HepG2 (cell line): ENCODE measurements at regions not wholly inside any gene's neighbourhood (a gene's known extent, or its start where the extent isn't known, plus 50 kb on each side); places are given as distances from the start of the nearest gene placed in this dataset.

ENCODE experiments used
- ATAC-seq: fragments of 200-7000 bp; cut with Tn5 transposase; 3 replicates; pipeline ENCODE4 v1.9.1; 2020; ENCODE audit warnings: mild to moderate bottlenecking, moderate library complexity
- BruUV-seq: library from RNA; stranded (reverse); fragments of 400-500 nt; replicated peaks from 2 replicates; lab custom pipeline; 2021; lab: Mats Ljungman, UMichigan
- CTCF ChIA-PET: fragments of 300-600 bp; formaldehyde crosslinking; extraction: SDS; loops from one replicate; lab custom pipeline; 2021; ENCODE audit warnings: low total read pairs, inconsistent platforms, low intra/inter-chr PET ratio; lab: Yijun Ruan, JAX
- POLR2A ChIA-PET: fragments of 350-600 bp; sonication (Branson Sonifier 250); formaldehyde crosslinking; loops from one replicate; lab custom pipeline; 2020; ENCODE audit warnings: antibody characterized with exemption, inconsistent platforms; lab: Yijun Ruan, JAX
- DNase-seq: peaks from one replicate; pipeline ENCODE4 v3.0.0-alpha.2; 2015; ENCODE audit warnings: low spot score
- FAIRE-seq: peaks from 3 replicates; lab custom pipeline; 2011; peaks lifted over from hg19 to GRCh38; lab: Jason Lieb, UNC
- H2AFZ ChIP-seq: one replicate; pipeline ENCODE4 v1.6.1; 2011; ENCODE audit warnings: low read length, inconsistent platforms
- H3K27ac ChIP-seq: fragments of 300-600 bp; 3 replicates; pipeline ENCODE4 v1.8.0; 2011; ENCODE audit warnings: mixed run types, mild to moderate bottlenecking, mixed read lengths, low read length, inconsistent platforms; ENCODE audit not compliant: insufficient read depth; ENCODE audit errors: extremely low read length
- H3K27me3 ChIP-seq, 2 experiments: fragments of 200-600 bp in 1 of 2; 2 replicates in 1 of 2; 3 replicates in 1 of 2; pipeline versions ENCODE4 v1.6.0 to v1.8.0; 2011; ENCODE audit warnings: low read length in 2 of 2, mild to moderate bottlenecking in 2 of 2, moderate library complexity in 2 of 2, inconsistent platforms in 1 of 2; ENCODE audit not compliant: insufficient read depth in 2 of 2, control insufficient read depth in 1 of 2
- H3K36me3 ChIP-seq, 2 experiments: fragments of 200-600 bp in 1 of 2; replicated peaks in 1 of 2; 2 replicates in 1 of 2; 3 replicates in 1 of 2; pipeline versions ENCODE4 v1.5.1 to v1.8.0; 2011; ENCODE audit warnings: low read length in 2 of 2, inconsistent platforms in 1 of 2; ENCODE audit not compliant: insufficient read depth in 2 of 2, control insufficient read depth in 1 of 2
- H3K4me1 ChIP-seq: 2 replicates; pipeline ENCODE4 v1.5.1; 2012; ENCODE audit warnings: low read length, inconsistent platforms; ENCODE audit not compliant: insufficient read depth
- H3K4me2 ChIP-seq: 2 replicates; pipeline ENCODE4 v1.6.0; 2011; ENCODE audit warnings: low read depth, low read length, inconsistent platforms
- H3K4me3 ChIP-seq, 3 experiments: fragments of 200-600 bp in 1 of 3; sonication (generic), shearing (Covaris generic) in 1 of 3; replicated peaks in 1 of 3; 2 replicates each; pipeline ENCODE4 v1.5.1; 2011 to 2016; ENCODE audit warnings: low read length in 3 of 3, inconsistent platforms in 2 of 3, low read depth in 2 of 3, mild to moderate bottlenecking in 2 of 3, control low read depth in 1 of 3, mixed read lengths in 1 of 3; ENCODE audit not compliant: insufficient read depth in 1 of 3
- H3K79me2 ChIP-seq: one replicate; pipeline ENCODE4 v1.6.1; 2011; ENCODE audit warnings: low read length, inconsistent platforms; ENCODE audit not compliant: insufficient read depth
- H3K9ac ChIP-seq: 2 replicates; pipeline ENCODE4 v1.6.0; 2011; ENCODE audit warnings: mild to moderate bottlenecking, low read depth, low read length, inconsistent platforms; ENCODE audit not compliant: insufficient read depth
- H3K9me3 ChIP-seq: 2 replicates; pipeline ENCODE4 v1.5.1; 2012; ENCODE audit warnings: mild to moderate bottlenecking, low read length
- H4K20me1 ChIP-seq: 2 replicates; pipeline ENCODE4 v1.6.0; 2011; ENCODE audit warnings: inconsistent platforms, mild to moderate bottlenecking, low read length, moderate library complexity; ENCODE audit not compliant: insufficient read depth
- KMT2A ChIP-seq: sonication (generic); formaldehyde crosslinking; IDR thresholded peaks from 2 replicates; pipeline ENCODE4 v1.4.0; 2020; ENCODE audit warnings: missing genetic modification reagents
- RBM39 ChIP-seq: fragments of 200-400 bp; formaldehyde crosslinking; IDR thresholded peaks from one replicate; pipeline ENCODE4 v1.6.1; 2018; ENCODE audit warnings: antibody characterized with exemption, mild to moderate bottlenecking, low read depth, low read length; ENCODE audit not compliant: poor library complexity, severe bottlenecking
- STAT5B ChIP-seq: sonication (generic); formaldehyde crosslinking; IDR thresholded peaks from 2 replicates; pipeline ENCODE4 v1.4.0; 2020; ENCODE audit warnings: missing genetic modification reagents
- ZFP1 ChIP-seq: IDR thresholded peaks from 2 replicates; pipeline ENCODE4 v1.6.1; 2016
- ZKSCAN5 ChIP-seq: sonication (generic); formaldehyde crosslinking; IDR thresholded peaks from 2 replicates; pipeline ENCODE4 v1.5.1; 2020; ENCODE audit warnings: mild to moderate bottlenecking, missing genetic modification reagents
- ZNF337 ChIP-seq: sonication (generic); formaldehyde crosslinking; IDR thresholded peaks from 2 replicates; pipeline ENCODE4 v1.5.1; 2020; ENCODE audit warnings: missing genetic modification reagents, low read depth, mild to moderate bottlenecking, borderline replicate concordance
- ZSCAN25 ChIP-seq: sonication (generic); formaldehyde crosslinking; IDR thresholded peaks from 2 replicates; pipeline ENCODE4 v1.8.0; 2022; ENCODE audit warnings: mild to moderate bottlenecking, missing genetic modification reagents
- WGBS: methylation state at CpG from one replicate; pipeline ENCODE4 v1.1.6; 2017; ENCODE audit warnings: low lambda C conversion rate; 5-methylcytosine and 5-hydroxymethylcytosine counted together
- in situ Hi-C: cut with HindIII; loops from 2 replicates; pipeline ENCODE4 v1.10.0; 2017; ENCODE audit warnings: low pct_unique_long_range_greater_than_20kb; ENCODE audit not compliant: extremely low pct_ligation_motif_present
- intact Hi-C: fragments of 100-400 bp; cut with micrococcal nuclease; formaldehyde crosslinking; loops from one replicate; pipeline ENCODE4 v1.10.0; 2022; ENCODE audit not compliant: unreplicated experiment
- TF ChIP-seq, protein P1 (sequence below): sonication (generic); formaldehyde crosslinking; IDR thresholded peaks from 2 replicates; pipeline ENCODE4 v1.4.0; 2020; ENCODE audit warnings: missing genetic modification reagents, low read depth, mild to moderate bottlenecking, borderline replicate concordance
- TF ChIP-seq, protein P2 (sequence below): sonication (generic); formaldehyde crosslinking; IDR thresholded peaks from 2 replicates; pipeline ENCODE4 v1.8.1; 2023; ENCODE audit warnings: mild to moderate bottlenecking, moderate library complexity, missing genetic modification reagents
- TF ChIP-seq, protein P3 (sequence below): sonication (generic); formaldehyde crosslinking; IDR thresholded peaks from 2 replicates; pipeline ENCODE4 v1.4.0; 2020; ENCODE audit warnings: mild to moderate bottlenecking, missing genetic modification reagents
- TF ChIP-seq, protein P4 (sequence below): sonication (generic); formaldehyde crosslinking; IDR thresholded peaks from 2 replicates; pipeline ENCODE4 v1.4.0; 2020; ENCODE audit warnings: missing genetic modification reagents
- TF ChIP-seq, protein P5 (sequence below): sonication (generic); formaldehyde crosslinking; IDR thresholded peaks from 2 replicates; pipeline ENCODE4 v1.4.0; 2020; ENCODE audit warnings: missing genetic modification reagents

DNA sequence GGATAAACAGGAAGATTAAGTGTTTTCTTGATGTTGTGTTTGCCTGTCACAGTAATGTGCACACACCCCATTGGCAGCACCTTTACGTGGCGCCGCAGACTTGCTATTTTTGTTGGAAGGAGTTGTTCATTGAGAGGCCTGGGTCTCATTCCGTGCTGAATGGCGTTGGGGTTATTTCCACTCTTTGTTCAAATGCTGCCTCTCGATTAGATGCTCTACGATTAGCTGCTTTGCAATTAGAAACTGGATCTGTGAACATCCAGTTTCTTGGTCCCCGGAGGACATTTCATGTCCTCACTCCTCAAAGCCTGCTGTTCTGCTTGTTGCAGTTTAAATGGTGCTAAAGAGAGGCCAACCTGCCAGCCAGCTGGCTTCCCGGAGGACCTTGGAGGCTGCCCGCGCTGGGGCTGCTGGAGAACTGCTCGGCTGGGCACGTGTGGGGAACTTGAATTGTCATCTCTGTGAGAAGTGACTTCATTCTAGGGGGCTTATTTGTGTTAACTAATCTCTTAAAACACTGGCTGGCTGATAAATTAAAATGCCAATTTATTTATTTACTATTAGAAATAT, 117.4 kb upstream of the NABP1 start (continued):
- TF ChIP-seq, protein P1, sequence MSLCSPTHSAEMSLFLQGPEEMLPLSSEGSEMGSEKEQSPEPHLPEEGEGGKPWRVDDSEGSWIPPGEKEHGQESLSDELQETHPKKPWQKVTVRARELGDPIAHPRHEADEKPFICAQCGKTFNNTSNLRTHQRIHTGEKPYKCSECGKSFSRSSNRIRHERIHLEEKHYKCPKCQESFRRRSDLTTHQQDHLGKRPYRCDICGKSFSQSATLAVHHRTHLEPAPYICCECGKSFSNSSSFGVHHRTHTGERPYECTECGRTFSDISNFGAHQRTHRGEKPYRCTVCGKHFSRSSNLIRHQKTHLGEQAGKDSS: no peak
- TF ChIP-seq ZNF337 (CRISPR knock-in tag): no peak
- TF ChIP-seq, protein P2, sequence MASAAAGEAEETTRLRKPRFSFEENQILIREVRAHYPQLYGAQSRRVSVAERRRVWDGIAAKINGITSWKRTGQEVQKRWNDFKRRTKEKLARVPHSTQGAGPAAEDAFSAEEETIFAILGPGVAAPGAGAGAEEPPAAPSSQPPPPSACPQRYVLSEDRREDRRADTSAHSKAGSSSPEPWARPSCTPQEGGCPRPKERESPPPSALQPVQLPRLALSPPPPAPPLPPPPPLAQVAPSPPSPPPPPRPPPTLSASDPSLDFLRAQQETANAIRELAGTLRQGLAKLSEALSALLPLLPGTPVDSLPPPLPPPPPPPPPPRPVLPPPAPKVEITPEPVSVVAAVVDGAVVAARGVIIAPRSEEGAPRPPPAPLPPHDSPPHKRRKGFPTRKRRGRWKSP: no peak
- no peak for TF ChIP-seq KMT2A (CRISPR knock-in tag)
- no peak for TF ChIP-seq ZFP1 (CRISPR knock-in tag)
- TF ChIP-seq RBM39: no peak
- no peak for TF ChIP-seq ZSCAN25 (CRISPR knock-in tag)
- no peak for TF ChIP-seq ZKSCAN5 (CRISPR knock-in tag)

DNA sequence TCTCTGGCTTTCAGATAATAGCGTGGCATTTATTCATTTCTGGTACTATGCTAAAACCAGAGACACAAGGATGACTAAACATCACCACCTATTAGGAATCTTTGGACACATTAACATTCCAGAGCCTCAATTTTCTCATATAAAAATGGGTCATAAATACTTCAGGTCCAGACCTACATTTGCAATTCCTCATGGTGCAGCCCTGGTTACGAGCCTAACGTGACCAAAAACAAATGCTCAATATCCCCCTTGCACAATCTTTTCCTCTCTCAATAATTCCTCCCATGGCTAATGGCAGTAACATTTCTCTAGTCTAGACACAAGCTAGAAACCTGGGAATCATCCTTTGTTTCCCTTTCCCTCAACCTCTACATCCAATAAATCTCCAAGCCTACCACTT, 112.8 kb upstream of the NABP1 start:
- Histone ChIP-seq H3K9me3 (no peaks in the 10 kb centered on the region), H3K27me3 (no peaks in the 10 kb centered on the region), H3K79me2 (no peaks in the 10 kb centered on the region), H3K4me3 (no peak overlapping the region), H2AFZ (no peak overlapping the region), H3K4me1 (peaks cover 11% of the 10 kb centered on the region), H3K27ac (no peak overlapping the region), H3K4me2 (no peak overlapping the region), H3K9ac (no peak overlapping the region), H3K36me3 (no peaks in the 10 kb centered on the region), H4K20me1 (no peaks in the 10 kb centered on the region)
- no TSS peak for BruUV-seq
- DNase-seq: no peak
- no peak for FAIRE-seq
- 23% methylated on average over 3 of the region's 3 CpGs for whole genome bisulfite sequencing
- intact Hi-C loops: no loop called here
- CTCF ChIA-PET: interaction anchor here (3.5 kb wide), 1 partner anchor 126 kb away, joined by 58 read pairs; no protein-coding TSS in a partner anchor
- ATAC-seq: no peak
- POLR2A ChIA-PET: no interaction called here
- TF ChIP-seq, protein P3, sequence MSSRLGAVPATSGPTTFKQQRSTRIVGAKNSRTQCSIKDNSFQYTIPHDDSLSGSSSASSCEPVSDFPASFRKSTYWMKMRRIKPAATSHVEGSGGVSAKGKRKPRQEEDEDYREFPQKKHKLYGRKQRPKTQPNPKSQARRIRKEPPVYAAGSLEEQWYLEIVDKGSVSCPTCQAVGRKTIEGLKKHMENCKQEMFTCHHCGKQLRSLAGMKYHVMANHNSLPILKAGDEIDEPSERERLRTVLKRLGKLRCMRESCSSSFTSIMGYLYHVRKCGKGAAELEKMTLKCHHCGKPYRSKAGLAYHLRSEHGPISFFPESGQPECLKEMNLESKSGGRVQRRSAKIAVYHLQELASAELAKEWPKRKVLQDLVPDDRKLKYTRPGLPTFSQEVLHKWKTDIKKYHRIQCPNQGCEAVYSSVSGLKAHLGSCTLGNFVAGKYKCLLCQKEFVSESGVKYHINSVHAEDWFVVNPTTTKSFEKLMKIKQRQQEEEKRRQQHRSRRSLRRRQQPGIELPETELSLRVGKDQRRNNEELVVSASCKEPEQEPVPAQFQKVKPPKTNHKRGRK (CRISPR knock-in tag): no peak
- TF ChIP-seq, protein P4, sequence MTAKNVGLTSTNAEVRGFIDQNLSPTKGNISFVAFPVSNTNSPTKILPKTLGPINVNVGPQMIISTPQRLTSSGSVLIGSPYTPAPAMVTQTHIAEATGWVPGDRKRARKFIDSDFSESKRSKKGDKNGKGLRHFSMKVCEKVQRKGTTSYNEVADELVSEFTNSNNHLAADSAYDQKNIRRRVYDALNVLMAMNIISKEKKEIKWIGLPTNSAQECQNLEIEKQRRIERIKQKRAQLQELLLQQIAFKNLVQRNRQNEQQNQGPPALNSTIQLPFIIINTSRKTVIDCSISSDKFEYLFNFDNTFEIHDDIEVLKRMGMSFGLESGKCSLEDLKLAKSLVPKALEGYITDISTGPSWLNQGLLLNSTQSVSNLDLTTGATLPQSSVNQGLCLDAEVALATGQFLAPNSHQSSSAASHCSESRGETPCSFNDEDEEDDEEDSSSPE (CRISPR knock-in tag): no peak
- TF ChIP-seq STAT5B (CRISPR knock-in tag): no peak
- TF ChIP-seq, protein P5, sequence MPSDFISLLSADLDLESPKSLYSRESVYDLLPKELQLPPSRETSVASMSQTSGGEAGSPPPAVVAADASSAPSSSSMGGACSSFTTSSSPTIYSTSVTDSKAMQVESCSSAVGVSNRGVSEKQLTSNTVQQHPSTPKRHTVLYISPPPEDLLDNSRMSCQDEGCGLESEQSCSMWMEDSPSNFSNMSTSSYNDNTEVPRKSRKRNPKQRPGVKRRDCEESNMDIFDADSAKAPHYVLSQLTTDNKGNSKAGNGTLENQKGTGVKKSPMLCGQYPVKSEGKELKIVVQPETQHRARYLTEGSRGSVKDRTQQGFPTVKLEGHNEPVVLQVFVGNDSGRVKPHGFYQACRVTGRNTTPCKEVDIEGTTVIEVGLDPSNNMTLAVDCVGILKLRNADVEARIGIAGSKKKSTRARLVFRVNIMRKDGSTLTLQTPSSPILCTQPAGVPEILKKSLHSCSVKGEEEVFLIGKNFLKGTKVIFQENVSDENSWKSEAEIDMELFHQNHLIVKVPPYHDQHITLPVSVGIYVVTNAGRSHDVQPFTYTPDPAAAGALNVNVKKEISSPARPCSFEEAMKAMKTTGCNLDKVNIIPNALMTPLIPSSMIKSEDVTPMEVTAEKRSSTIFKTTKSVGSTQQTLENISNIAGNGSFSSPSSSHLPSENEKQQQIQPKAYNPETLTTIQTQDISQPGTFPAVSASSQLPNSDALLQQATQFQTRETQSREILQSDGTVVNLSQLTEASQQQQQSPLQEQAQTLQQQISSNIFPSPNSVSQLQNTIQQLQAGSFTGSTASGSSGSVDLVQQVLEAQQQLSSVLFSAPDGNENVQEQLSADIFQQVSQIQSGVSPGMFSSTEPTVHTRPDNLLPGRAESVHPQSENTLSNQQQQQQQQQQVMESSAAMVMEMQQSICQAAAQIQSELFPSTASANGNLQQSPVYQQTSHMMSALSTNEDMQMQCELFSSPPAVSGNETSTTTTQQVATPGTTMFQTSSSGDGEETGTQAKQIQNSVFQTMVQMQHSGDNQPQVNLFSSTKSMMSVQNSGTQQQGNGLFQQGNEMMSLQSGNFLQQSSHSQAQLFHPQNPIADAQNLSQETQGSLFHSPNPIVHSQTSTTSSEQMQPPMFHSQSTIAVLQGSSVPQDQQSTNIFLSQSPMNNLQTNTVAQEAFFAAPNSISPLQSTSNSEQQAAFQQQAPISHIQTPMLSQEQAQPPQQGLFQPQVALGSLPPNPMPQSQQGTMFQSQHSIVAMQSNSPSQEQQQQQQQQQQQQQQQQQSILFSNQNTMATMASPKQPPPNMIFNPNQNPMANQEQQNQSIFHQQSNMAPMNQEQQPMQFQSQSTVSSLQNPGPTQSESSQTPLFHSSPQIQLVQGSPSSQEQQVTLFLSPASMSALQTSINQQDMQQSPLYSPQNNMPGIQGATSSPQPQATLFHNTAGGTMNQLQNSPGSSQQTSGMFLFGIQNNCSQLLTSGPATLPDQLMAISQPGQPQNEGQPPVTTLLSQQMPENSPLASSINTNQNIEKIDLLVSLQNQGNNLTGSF: no peak
- in situ Hi-C loops: loop anchor here (5.0 kb wide), 1 partner anchor 127 kb away; no protein-coding TSS in a partner anchor
